Coronary artery (tissue), 2 donors: ENCODE measurements at regions not wholly inside any gene's neighbourhood (a gene's known extent, or its start where the extent isn't known, plus 50 kb on each side); places are given as distances from the start of the nearest gene placed in this dataset.

ENCODE experiments used
- DNase-seq: peaks from one replicate; pipeline ENCODE4 v3.0.0-alpha.2; 2017; ENCODE audit warnings: low spot score
- H3K27ac ChIP-seq, 2 donors: fragments of 200-600 bp; sonication (generic); one replicate each; pipeline ENCODE4 v1.5.1; 2016 to 2019
- H3K4me3 ChIP-seq: fragments of 200-600 bp; sonication (generic); 2 replicates; pipeline ENCODE4 v1.5.1; 2016; ENCODE audit warnings: mild to moderate bottlenecking, moderate library complexity
- TF ChIP-seq, protein P1 (sequence below): fragments of 200-600 bp; sonication (generic); IDR thresholded peaks from one replicate; pipeline ENCODE4 v1.5.1; 2019; ENCODE audit warnings: antibody characterized with exemption

DNA sequence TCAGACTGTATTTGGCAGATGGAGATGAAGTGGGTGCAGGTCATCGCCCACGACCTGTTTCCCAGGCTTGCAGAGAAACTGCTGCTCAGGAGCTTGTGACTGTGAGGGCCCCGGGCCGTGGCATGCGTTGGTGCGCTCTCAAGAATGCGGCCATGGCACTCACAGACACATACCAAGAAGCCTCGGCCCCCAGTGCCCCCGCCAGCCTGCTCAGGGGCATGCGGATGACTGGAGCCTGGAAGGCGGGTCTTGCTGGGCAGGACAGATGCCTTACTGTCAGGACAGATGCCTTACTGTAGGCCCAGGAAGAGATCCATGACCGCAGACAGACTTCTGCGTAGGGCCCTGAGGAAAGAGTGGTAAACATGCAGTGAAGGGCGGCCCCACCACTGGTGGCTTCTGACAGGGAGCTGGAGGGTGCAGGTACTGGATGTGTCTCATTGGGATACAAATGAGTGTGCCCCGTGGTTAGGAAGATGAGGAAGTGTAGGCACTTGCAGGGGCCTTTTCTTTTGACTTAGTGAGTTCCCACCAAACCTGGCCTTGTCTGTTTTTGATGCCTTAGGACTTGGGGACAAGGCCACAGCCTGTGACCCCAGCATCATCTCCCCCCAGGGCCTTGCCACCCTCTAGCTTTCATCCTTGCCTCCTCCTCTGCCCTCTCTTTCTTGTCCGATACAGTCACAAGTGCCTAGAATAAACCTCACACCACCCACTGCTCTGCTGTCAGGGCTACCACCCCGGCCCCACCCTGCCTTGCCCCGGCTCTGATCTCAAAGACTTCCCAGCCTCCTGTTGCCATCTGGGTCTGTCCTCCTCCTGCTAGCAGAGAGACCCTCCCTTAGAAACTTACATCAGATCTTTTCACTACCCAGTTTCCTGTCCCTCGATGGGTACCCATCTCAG lies 68.8 kb upstream of the ABL1 start:
- TF ChIP-seq, protein P1, sequence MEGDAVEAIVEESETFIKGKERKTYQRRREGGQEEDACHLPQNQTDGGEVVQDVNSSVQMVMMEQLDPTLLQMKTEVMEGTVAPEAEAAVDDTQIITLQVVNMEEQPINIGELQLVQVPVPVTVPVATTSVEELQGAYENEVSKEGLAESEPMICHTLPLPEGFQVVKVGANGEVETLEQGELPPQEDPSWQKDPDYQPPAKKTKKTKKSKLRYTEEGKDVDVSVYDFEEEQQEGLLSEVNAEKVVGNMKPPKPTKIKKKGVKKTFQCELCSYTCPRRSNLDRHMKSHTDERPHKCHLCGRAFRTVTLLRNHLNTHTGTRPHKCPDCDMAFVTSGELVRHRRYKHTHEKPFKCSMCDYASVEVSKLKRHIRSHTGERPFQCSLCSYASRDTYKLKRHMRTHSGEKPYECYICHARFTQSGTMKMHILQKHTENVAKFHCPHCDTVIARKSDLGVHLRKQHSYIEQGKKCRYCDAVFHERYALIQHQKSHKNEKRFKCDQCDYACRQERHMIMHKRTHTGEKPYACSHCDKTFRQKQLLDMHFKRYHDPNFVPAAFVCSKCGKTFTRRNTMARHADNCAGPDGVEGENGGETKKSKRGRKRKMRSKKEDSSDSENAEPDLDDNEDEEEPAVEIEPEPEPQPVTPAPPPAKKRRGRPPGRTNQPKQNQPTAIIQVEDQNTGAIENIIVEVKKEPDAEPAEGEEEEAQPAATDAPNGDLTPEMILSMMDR, result no peak
- no peak for DNase-seq
- Histone ChIP-seq H3K4me3 (peak overlapping the region; percentile 17), H3K27ac (peak overlapping the region; percentile 19 to 59)

DNA sequence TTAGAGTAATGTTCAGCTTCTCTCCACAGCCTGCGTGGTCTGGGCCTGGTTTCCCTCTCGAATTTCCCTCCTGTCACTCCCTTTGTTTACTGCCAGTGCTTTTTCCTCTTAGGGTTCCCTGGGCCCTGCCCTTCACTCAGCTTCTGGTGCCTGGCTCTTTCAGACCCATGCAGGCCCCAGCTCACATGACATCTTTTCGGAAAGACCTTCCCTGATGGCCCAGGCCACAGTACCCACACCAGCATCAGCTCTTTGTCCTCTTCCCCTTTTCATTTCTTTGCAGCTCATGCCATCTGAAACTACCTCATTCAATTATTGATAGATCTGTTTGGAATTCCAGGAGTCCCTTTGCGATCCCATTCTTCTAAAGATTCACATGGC lies 68.1 kb upstream of the ABL1 start:
- peak overlapping the region in 1 of 2 donors; percentile 59 for H3K27ac ChIP-seq

DNA sequence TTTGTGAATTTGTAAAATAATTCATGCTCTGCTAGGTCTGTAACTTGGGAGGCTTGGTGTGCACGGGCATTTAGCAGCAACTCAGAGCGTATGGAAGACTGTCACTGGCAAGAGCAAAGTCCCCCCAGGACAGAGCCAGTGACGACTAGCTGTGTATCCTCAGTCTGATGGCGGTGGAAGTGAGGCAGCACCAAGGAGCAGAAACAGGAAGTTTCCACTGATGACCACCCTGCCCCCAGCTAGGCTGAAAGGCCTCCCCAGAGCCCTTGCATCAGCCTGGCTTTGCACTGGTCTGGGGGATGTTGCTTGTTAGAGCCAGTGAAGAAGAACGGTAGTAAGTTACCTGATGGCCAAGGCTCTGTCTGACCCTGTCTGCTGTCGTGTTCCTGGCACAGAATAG lies 66.8 kb upstream of the ABL1 start:
- TF ChIP-seq, protein P1, result no peak
- Histone ChIP-seq H3K27ac (no peak overlapping the region), H3K4me3 (no peak overlapping the region)
- DNase-seq, result no peak

More for the DNA sequence above, 68.1 kb upstream of the ABL1 start:
- TF ChIP-seq, protein P1, result no peak
- no peak overlapping the region for H3K4me3 ChIP-seq
- no peak for DNase-seq

DNA sequence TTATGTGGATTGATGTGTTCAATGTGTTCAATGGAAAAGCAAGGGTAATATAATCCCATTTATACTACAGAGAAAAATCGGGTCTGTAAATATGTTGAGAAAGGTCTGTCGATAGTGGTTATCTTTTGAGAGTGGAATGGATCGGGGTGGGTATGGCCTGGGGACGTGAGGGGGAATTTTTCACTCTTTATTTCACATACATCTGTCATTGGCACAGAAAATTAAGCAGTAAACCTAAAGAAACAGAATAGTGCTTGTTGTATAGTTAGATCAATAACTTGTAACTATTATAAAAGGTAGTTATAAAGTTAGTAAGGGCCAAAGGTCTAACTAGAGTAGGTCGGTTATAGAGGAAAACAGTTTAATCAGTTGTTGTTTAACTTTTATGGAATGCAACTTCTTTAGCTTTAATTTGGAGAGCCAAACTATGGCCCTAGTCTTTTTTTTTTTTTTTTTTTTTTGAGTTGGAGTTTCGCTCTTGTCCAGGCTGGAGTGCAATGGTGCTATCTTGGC lies 66.1 kb upstream of the ABL1 start:
- TF ChIP-seq, protein P1, result no peak
- H3K27ac ChIP-seq, result no peak overlapping the region
- H3K4me3 ChIP-seq, result no peak overlapping the region
- DNase-seq, result no peak

DNA sequence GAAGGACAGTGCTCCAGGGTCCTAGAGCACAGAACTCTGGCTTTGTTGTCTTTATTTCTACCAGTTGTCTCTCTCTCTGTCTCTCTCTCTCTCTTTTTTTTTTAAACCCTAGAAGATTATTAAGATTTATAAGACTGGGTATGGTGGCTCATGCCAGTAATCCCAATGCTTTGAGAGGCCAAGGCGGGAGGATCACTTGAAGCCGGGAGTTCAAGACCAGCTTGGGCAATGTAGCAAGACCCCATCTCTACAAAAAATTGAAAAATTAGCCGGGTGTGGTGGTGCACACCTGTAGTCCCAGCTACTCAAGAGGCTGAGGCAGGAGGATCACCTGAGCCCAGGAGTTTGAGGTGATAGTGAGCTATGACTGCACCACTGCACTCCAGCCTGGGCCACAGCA lies 65.0 kb upstream of the ABL1 start:
- TF ChIP-seq, protein P1, result no peak
- Histone ChIP-seq H3K27ac (no peak overlapping the region), H3K4me3 (no peak overlapping the region)
- no peak for DNase-seq

DNA sequence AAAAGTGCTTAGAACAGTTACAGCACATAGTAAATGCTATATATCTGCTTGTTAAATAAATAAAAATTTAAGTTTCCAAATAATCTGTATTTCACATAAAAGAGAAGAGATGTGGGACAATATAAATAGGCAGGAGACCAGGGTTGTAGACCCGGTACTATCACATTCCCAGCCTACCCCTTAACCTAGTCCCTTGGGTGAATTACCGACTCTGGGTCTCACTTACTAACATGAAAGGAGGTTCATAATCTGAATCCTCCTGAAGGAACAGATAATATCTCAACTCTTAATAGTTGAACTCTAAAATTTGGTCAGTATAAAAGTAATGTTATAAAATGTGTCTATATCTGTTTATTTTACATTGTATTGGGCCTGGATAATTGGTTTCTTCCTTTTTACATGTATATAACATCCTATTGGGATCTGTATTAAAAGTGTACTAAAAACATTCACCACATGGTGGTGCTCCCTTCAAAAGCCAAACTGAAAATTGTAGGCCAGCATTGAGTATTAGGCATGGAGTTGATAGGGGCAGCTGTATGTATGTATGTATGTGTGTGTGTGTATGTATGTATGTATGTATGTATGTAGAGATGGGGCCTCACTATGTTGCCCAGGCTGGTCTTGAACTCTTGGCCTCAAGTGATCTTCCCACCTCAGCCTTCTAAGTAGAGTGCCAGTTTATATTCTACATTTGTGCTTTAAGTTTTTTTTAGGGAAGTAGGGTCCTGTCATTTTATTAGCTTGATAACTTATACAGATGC lies 64.2 kb upstream of the ABL1 start:
- Histone ChIP-seq H3K27ac (no peak overlapping the region), H3K4me3 (no peak overlapping the region)
- DNase-seq, result no peak
- TF ChIP-seq, protein P1, result peak; percentile 56
